Aorta (tissue), 5 donors: ENCODE measurements at regions not wholly inside any gene's neighbourhood (a gene's known extent, or its start where the extent isn't known, plus 50 kb on each side); places are given as distances from the start of the nearest gene placed in this dataset.

Experiments
- ATAC-seq: fragments of 200-7000 bp; cut with Tn5 transposase; one replicate; pipeline ENCODE4 v1.9.1; 2022; ENCODE audit warnings: moderate library complexity; ENCODE audit not compliant: low FRiP score
- DNase-seq, 2 donors: peaks; one replicate each; pipeline ENCODE4 v3.0.0-alpha.2; 2020
- H3K27ac ChIP-seq, 2 donors: one replicate each; pipeline ENCODE4 v1.5.1; 2013; ENCODE audit warnings: low read length in 2 of 2, mild to moderate bottlenecking in 2 of 2, moderate library complexity in 2 of 2, control low read depth in 1 of 2, inconsistent platforms in 1 of 2, low read depth in 1 of 2
- H3K27me3 ChIP-seq, 2 donors: one replicate each; pipeline ENCODE4 v1.6.1; 2013; ENCODE audit warnings: control low read depth in 1 of 2, low read length in 1 of 2, mild to moderate bottlenecking in 1 of 2, moderate library complexity in 1 of 2; ENCODE audit not compliant: insufficient read depth in 2 of 2, control insufficient read depth in 1 of 2
- H3K36me3 ChIP-seq, 2 donors: one replicate each; pipeline ENCODE4 v1.6.1; 2013; ENCODE audit warnings: control low read depth in 1 of 2, low read length in 1 of 2, mild to moderate bottlenecking in 1 of 2; ENCODE audit not compliant: insufficient read depth in 2 of 2, control insufficient read depth in 1 of 2
- H3K4me1 ChIP-seq, 2 donors: one replicate each; pipeline ENCODE4 v1.6.1; 2013; ENCODE audit warnings: low read length in 2 of 2, control low read depth in 1 of 2, mild to moderate bottlenecking in 1 of 2, moderate library complexity in 1 of 2; ENCODE audit not compliant: insufficient read depth in 2 of 2, control insufficient read depth in 1 of 2
- H3K4me3 ChIP-seq, 2 donors: one replicate each; pipeline ENCODE4 v1.5.1; 2013; ENCODE audit warnings: low read length in 2 of 2, control low read depth in 1 of 2, mild to moderate bottlenecking in 1 of 2
- H3K9me3 ChIP-seq: one replicate; pipeline ENCODE4 v1.6.1; 2013; ENCODE audit warnings: mild to moderate bottlenecking, low read length; ENCODE audit not compliant: control insufficient read depth
- WGBS, 2 donors: extraction: QIAGEN DNeasy Blood & Tissue Kit; methylation state at CpG; one replicate each; pipeline ENCODE4 v1.1.7; 2013; 5-methylcytosine and 5-hydroxymethylcytosine counted together
- intact Hi-C, 2 donors: fragments of 100-400 bp; cut with DNase I; formaldehyde crosslinking; loops; one replicate each; pipeline versions ENCODE4 v1.14.2 to v1.15.0; 2022
- donor health status: healthy with polysubstance abuse.
- donor health status: Bipolar disorder and iron deficiency.
- donor health status: DM: no; HTN: no; CAD: no.
- donor health status: DM: no; HTN: no; CAD: no.
- donor health status: DM: yes; HTN: yes; CAD: no.

- Histone ChIP-seq H3K27me3 (no peaks in the 10 kb centered on the region), H3K4me3 (no peak overlapping the region), H3K4me1 (no peaks in the 10 kb centered on the region), H3K27ac (no peak overlapping the region), H3K36me3 (no peaks in the 10 kb centered on the region), H3K9me3 (peaks cover 2% of the 10 kb centered on the region)
- DNase-seq (no peak), ATAC-seq (no peak)
- WGBS, 2 donors: 20 to 24% methylated on average over 1 of the region's 1 CpG
- intact Hi-C loops: no loop called here
Measured at GRCh38 chr2:138853296-138853695, 73.1 kb upstream of the NXPH2 start.

GRCh38 chr2:138846216-138846821 lies 66.1 kb upstream of the NXPH2 start:
- 62 to 65% methylated on average over 8 of the region's 8 CpGs for WGBS, 2 donors
- ATAC-seq: no peak
- H3K9me3 ChIP-seq: no peaks in the 10 kb centered on the region

GRCh38 chr2:138842341-138842740 lies 62.2 kb upstream of the NXPH2 start:
- ATAC-seq (no peak), DNase-seq (no peak)
- no peak overlapping the region for H3K4me3 ChIP-seq
- no peaks in the 10 kb centered on the region for H3K4me1 ChIP-seq
- H3K27me3 ChIP-seq: peaks cover 0 to 2% of the 10 kb centered on the region in 2 donors
- intact Hi-C loops: no loop called here
- no peak overlapping the region for H3K27ac ChIP-seq
- H3K9me3 ChIP-seq: no peaks in the 10 kb centered on the region
- no peaks in the 10 kb centered on the region for H3K36me3 ChIP-seq
- WGBS, 2 donors: 90 to 93% methylated on average over 1 of the region's 1 CpG

More at GRCh38 chr2:138846216-138846821, 66.1 kb upstream of the NXPH2 start:
- DNase-seq: no peak
- intact Hi-C loops: no loop called here
- Histone ChIP-seq H3K36me3 (no peaks in the 10 kb centered on the region), H3K27ac (no peak overlapping the region), H3K4me3 (no peak overlapping the region), H3K27me3 (no peaks in the 10 kb centered on the region), H3K4me1 (no peaks in the 10 kb centered on the region)

GRCh38 chr2:138841459-138841858 lies 61.3 kb upstream of the NXPH2 start:
- Histone ChIP-seq H3K9me3 (no peaks in the 10 kb centered on the region), H3K4me3 (no peak overlapping the region), H3K36me3 (no peaks in the 10 kb centered on the region), H3K4me1 (no peaks in the 10 kb centered on the region), H3K27ac (no peak overlapping the region), H3K27me3 (peaks cover 0 to 2% of the 10 kb centered on the region in 2 donors)
- intact Hi-C loops: no loop called here
- ATAC-seq (no peak), DNase-seq (no peak)
- 62 to 70% methylated on average over 3 of the region's 3 CpGs for WGBS, 2 donors

- intact Hi-C loops: no loop called here
- WGBS, 2 donors: 67 to 72% methylated on average over 6 of the region's 6 CpGs
- Histone ChIP-seq H3K9me3 (no peaks in the 10 kb centered on the region), H3K4me1 (no peaks in the 10 kb centered on the region), H3K36me3 (no peaks in the 10 kb centered on the region), H3K27me3 (peaks cover 0 to 2% of the 10 kb centered on the region in 2 donors), H3K4me3 (no peak overlapping the region), H3K27ac (no peak overlapping the region)
- ATAC-seq (no peak), DNase-seq (no peak)
Measured at GRCh38 chr2:138838851-138839620, 58.8 kb upstream of the NXPH2 start.

GRCh38 chr2:138831691-138832090 lies 51.5 kb upstream of the NXPH2 start:
- no peaks in the 10 kb centered on the region for H3K36me3 ChIP-seq
- H3K9me3 ChIP-seq: no peaks in the 10 kb centered on the region
- 35 to 41% methylated on average over 1 of the region's 1 CpG for WGBS, 2 donors
- no peak for ATAC-seq
- H3K4me1 ChIP-seq: no peaks in the 10 kb centered on the region
- H3K27me3 ChIP-seq: no peaks in the 10 kb centered on the region
- no peak overlapping the region for H3K4me3 ChIP-seq
- H3K27ac ChIP-seq: no peak overlapping the region
- intact Hi-C loops: no loop called here
- DNase-seq: no peak

- no peak overlapping the region for H3K4me3 ChIP-seq
- ATAC-seq: no peak
- 77 to 84% methylated on average over 2 of the region's 2 CpGs for WGBS, 2 donors
Measured at GRCh38 chr2:138831154-138831553, 51.0 kb upstream of the NXPH2 start.

GRCh38 chr2:138830547-138830946 lies 50.4 kb upstream of the NXPH2 start:
- intact Hi-C loops: no loop called here
- no peak for DNase-seq
- H3K4me3 ChIP-seq: no peak overlapping the region
- H3K9me3 ChIP-seq: no peaks in the 10 kb centered on the region
- WGBS, 2 donors: 75 to 78% methylated on average over 2 of the region's 2 CpGs
- H3K36me3 ChIP-seq: no peaks in the 10 kb centered on the region
- H3K4me1 ChIP-seq: no peaks in the 10 kb centered on the region
- no peak for ATAC-seq
- no peaks in the 10 kb centered on the region for H3K27me3 ChIP-seq
- H3K27ac ChIP-seq: no peak overlapping the region

More at GRCh38 chr2:138831154-138831553, 51.0 kb upstream of the NXPH2 start:
- intact Hi-C loops: no loop called here
- no peaks in the 10 kb centered on the region for H3K36me3 ChIP-seq
- no peaks in the 10 kb centered on the region for H3K9me3 ChIP-seq
- no peak for DNase-seq
- H3K27ac ChIP-seq: no peak overlapping the region
- H3K27me3 ChIP-seq: no peaks in the 10 kb centered on the region
- H3K4me1 ChIP-seq: no peaks in the 10 kb centered on the region
